GM19099 (cell line): ENCODE measurements at regions not wholly inside any gene's neighbourhood (a gene's known extent, or its start where the extent isn't known, plus 50 kb on each side); places are given as distances from the start of the nearest gene placed in this dataset.

Experiments used
- POLR2A ChIP-seq: IDR thresholded peaks from 3 replicates; pipeline ENCODE4 v1.6.1; 2011; ENCODE audit warnings: low read depth; ENCODE audit not compliant: insufficient read length; ENCODE audit errors: extremely low read depth

DNA sequence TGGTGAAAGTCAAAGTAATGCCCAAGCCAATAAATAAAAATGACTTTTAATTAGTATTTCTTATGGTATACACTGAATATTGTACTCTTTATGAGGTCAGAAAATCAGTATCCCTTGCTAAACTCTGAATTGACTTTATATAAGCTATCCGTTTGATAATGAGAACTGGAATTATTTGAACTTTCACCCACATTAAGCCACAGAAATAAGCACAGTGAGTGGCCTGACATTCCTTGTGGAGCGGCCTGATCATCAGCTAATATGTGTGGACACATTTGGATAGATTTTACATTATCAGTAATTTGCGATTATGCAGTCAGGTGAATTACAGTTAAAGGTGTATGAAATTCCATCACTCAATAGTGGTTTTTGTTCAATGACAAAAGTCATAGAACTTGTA is 136.0 kb upstream of the CBLB start:
- TF ChIP-seq POLR2A = no peak

DNA sequence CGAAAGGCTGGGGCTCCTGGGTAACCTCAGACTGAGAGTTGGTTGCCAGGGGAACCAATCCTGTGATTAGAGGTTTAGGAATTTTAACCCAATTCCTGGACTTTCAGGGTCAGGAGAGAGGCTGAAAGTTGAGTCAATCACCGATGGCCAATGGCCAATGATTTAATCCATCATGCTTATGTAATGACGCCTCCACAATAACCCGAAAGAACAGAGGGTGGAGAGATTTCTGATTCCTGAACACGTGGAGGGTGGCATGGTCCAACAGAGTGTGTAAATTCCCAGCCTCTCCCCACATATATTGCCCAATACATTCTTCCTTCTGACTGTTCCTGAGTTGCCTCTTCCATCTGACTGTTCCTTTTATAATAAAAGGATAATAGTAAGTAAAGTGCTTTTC is 137.2 kb upstream of the CBLB start:
- TF ChIP-seq POLR2A = no peak

GRCh38 chr3:106006571-106006970 is 137.8 kb upstream of the CBLB start:
- TF ChIP-seq POLR2A = no peak

DNA sequence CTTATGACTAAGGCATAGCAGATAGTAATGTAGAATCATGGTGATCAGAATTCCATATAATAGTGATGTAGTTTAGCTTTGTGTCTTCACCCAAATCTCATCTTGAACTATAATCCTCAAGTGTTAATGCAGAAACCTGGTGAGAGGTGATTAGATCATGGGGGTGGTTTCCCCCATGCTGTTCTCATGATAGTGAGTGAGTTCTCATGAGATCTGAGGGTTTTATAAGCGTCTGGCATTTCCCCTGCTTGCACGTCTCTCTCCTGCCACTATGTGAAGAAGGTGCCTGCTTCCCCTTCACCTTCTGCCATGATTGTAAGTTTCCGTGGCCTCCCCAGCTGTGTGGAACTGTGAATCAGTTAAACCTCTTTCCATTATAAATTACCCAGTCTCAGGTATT is 138.7 kb upstream of the CBLB start:
- no peak for TF ChIP-seq POLR2A

- TF ChIP-seq POLR2A = no peak
Observed at GRCh38 chr3:106008766-106009165, 140.0 kb upstream of the CBLB start.

DNA sequence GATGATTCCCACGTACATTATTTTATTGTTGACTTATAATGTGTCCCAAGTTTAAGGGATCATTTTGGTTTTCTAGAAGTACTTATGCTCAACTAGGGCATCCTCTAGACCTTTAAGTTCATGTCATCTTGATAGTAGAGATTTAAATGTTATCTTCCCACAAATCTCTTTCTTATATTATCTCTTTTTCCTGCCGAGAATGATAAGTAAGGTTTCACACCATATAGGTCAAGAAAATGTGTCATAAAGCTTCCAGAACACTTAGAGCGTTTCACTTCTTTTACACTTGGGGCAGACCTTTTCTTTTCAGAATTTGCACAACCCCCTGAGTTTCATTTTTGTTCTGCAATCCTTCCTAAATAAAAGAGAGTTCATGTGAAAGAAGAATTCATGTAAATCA is 142.0 kb upstream of the CBLB start:
- no peak for TF ChIP-seq POLR2A

GRCh38 chr3:106013971-106014370 is 145.2 kb upstream of the CBLB start:
- no peak for TF ChIP-seq POLR2A

DNA sequence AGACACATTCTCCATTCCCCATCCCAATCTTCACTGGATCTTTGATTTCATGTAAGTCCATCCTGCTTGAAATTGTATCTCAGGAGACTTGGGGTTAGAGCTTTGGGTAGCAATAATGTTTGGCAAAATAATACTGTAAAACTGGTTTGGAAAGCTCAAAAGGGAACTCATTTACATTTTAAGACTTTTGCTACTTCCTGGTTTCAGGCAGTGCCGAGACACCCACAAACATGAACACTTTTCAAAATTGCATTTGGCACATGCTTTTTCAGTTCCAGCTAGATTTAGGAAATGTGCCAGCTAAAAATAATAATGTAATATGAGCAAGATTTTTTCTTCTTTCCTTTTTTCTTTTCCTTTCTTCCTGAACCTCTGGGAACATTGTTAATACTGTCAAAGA is 145.7 kb upstream of the CBLB start:
- TF ChIP-seq POLR2A = no peak

DNA sequence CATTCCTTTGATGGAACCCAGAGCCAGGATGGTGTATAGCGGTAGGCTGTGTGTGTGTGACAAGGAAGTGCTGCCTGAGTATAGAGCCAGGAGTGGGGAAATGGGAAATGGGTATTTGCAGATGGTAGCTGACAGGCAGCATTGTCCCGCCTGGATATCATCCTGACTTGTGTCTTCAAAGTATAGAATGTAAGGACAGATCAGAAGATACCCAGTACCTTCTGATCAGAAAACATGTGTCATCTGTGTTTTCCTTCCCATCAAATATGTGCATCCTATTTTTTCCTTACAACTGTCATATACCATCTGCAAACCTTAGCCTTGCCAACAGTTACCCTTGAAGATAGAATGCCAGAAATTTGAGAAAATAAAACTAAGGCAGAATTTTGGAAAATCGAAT is 146.2 kb upstream of the CBLB start:
- TF ChIP-seq POLR2A = no peak

GRCh38 chr3:106018102-106018501 is 149.3 kb upstream of the CBLB start:
- no peak for TF ChIP-seq POLR2A

- TF ChIP-seq POLR2A = no peak
Observed at GRCh38 chr3:106018929-106019550, 150.2 kb upstream of the CBLB start.

DNA sequence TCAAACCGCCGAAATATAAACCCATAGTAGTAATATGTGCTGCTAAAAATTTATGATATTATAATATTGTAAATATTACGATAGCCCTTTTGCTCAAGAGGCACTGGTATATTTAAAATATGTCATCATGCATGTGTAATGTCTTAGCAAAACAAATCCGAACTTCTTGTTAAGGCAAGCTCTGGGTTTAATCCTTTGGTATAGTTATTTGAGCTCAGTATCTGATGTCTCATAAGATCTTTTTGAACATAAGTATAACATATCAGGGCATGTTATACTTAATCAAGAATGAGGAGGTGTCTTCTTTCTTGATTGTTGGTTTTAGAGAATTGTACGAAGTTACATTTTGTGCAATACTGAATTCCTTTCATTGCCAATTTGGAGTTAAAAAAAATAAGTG is 154.1 kb upstream of the CBLB start:
- TF ChIP-seq POLR2A = no peak

DNA sequence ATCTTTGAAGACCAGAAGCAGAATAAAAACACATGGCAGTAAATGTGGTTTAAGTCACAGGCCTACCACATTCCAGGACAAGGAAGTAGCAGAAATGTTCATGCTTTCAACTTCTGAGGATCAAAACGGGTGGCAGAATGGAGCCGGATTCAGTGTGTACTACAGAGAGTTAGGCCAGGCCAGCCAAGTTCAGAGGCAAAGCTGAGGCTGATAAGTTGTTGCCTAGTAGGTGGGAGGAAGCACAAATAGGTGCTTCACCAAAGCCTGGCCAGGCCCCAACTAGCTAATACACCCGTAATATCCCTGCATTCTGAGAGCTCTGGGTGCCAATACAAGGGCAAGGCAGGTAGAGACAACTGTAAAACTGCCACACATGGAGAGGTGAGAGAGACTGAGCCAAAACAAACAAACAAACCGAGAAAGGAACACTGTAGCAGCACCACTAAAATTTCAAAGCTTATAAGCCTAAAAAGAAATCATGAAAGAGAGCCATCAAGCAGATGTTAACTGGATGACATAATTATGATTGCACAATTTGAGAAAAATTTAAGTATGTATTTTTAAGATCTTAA is 156.4 kb upstream of the CBLB start:
- no peak for TF ChIP-seq POLR2A

GRCh38 chr3:106029954-106030626 is 161.3 kb upstream of the CBLB start:
- no peak for TF ChIP-seq POLR2A

DNA sequence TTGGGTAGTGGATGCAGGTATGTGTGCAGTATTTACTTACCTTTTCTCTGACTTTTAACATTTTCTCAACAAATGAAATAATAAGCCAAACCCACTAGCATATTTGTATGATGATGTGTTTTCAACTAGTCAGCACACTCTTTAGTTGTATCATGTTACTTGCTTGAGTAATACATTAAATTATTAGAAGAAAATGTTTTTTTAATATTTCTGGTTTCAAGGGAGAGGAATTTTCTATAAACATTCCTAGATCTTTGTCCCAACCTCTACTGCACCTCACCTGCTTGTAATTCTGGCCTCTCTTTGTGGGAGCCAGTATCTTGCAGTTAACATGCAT is 161.8 kb upstream of the CBLB start:
- no peak for TF ChIP-seq POLR2A

- no peak for TF ChIP-seq POLR2A
Observed at GRCh38 chr3:106032479-106032878, 163.7 kb upstream of the CBLB start.

GRCh38 chr3:106033654-106034053 is 164.8 kb upstream of the CBLB start:
- no peak for TF ChIP-seq POLR2A
